Gastroesophageal sphincter (tissue), 4 donors: ENCODE measurements at regions not wholly inside any gene's neighbourhood (a gene's known extent, or its start where the extent isn't known, plus 50 kb on each side); places are given as distances from the start of the nearest gene placed in this dataset.

Source experiments
- ATAC-seq: fragments of 150-250 bp; one replicate; pipeline ENCODE4 v1.9.1; 2016; ENCODE audit warnings: mild to moderate bottlenecking, moderate library complexity
- H3K27ac ChIP-seq, 4 donors: fragments of 200-600 bp; sonication (generic) in 3 of 4; 1 replicate in 3 of 4; 2 replicates in 1 of 4; pipeline ENCODE4 v1.5.1; 2016 to 2019
- H3K27me3 ChIP-seq: fragments of 200-600 bp; sonication (generic); one replicate; pipeline ENCODE4 v1.5.1; 2019
- H3K36me3 ChIP-seq, 2 donors: fragments of 200-600 bp; sonication (generic); one replicate each; pipeline ENCODE4 v1.5.1; 2019; ENCODE audit warnings: control low read depth in 1 of 2
- H3K4me1 ChIP-seq, 3 donors: fragments of 200-600 bp; sonication (generic); 1 replicate in 2 of 3; 2 replicates in 1 of 3; pipeline ENCODE4 v1.5.1; 2016 to 2019; ENCODE audit warnings: control low read depth in 2 of 3
- H3K4me3 ChIP-seq, 2 donors: fragments of 200-600 bp; sonication (generic); one replicate each; pipeline ENCODE4 v1.5.1; 2019; ENCODE audit warnings: mild to moderate bottlenecking in 1 of 2, moderate library complexity in 1 of 2
- H3K9me3 ChIP-seq, 3 donors: fragments of 200-600 bp; sonication (generic); one replicate each; pipeline ENCODE4 v1.5.1; 2017 to 2019; ENCODE audit warnings: control low read depth in 2 of 3
- CTCF ChIP-seq, 4 experiments: fragments of 200-600 bp in 2 of 4; fragments of 450-650 bp in 2 of 4; sonication (generic) in 1 of 4; IDR thresholded peaks; one replicate each; pipeline ENCODE4 v1.5.1; 2017 to 2019; ENCODE audit warnings: antibody characterized with exemption in 4 of 4, mild to moderate bottlenecking in 2 of 4, moderate library complexity in 2 of 4
- EP300 ChIP-seq: sonication (generic); formaldehyde crosslinking; IDR thresholded peaks from one replicate; pipeline ENCODE4 v1.6.1; 2017; ENCODE audit warnings: antibody characterized with exemption, mild to moderate bottlenecking
- POLR2A ChIP-seq, 2 donors: fragments of 450-650 bp; IDR thresholded peaks; one replicate each; pipeline ENCODE4 v1.6.1; 2017; ENCODE audit warnings: antibody characterized with exemption in 2 of 2, mild to moderate bottlenecking in 2 of 2, moderate library complexity in 1 of 2
- POLR2AphosphoS5 ChIP-seq: sonication (generic); formaldehyde crosslinking; IDR thresholded peaks from one replicate; pipeline ENCODE4 v1.6.1; 2017; ENCODE audit warnings: antibody characterized with exemption
- WGBS, 2 donors: methylation state at CpG; one replicate each; pipeline ENCODE4 v1.1.5; 2018; ENCODE audit warnings: low coverage in 1 of 2; 5-methylcytosine and 5-hydroxymethylcytosine counted together

DNA sequence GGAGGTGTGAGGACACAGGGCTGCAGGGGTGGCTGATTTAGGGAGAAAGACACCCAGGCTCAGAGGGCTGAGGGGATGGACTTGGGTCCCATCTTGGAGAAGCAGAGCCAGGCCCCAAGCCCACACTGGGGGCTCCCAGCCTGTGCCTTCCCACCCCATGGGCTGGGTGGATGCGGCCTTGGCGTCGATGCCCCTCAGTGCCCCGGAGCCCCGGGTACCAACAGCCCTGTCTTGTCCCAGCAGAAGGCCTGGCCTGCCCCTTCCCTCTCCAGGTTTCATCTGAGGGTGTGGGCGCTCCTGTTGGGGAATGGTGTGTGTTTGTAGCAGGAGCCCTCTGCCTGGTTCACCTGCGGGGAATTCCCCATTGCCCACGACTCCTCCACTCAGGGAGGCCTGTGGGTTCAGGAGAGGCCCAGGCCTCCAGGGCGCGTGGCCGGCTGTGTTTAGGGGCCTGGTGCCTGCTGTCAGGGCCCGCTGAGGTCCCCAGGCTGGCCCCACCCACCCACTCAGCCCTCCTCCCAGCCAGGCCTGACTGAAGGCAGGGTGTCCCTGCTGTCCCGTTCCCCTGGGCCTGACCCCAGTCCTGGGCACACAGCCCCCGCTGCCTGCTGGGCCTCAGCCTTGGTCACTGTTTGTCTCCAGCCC lies 51.1 kb upstream of the BEGAIN start:
- no peak for ATAC-seq
- no peak overlapping the region for H3K4me3 ChIP-seq
- H3K27me3 ChIP-seq: peaks cover 13% of the 10 kb centered on the region
- H3K9me3 ChIP-seq: no peaks in the 10 kb centered on the region
- no peaks in the 10 kb centered on the region for H3K36me3 ChIP-seq
- TF ChIP-seq EP300 (no peak), POLR2AphosphoS5 (no peak), CTCF (IDR thresholded peaks at IDR 0.05) (no peak), POLR2A (IDR thresholded peaks at IDR 0.05) (no peak)
- H3K27ac ChIP-seq: no peak overlapping the region
- no peaks in the 10 kb centered on the region for H3K4me1 ChIP-seq
- WGBS, 2 donors: 100% methylated on average over 2 of the region's 14 CpGs; no CpG with 5 or more reads in 1 of the 2 donors

DNA sequence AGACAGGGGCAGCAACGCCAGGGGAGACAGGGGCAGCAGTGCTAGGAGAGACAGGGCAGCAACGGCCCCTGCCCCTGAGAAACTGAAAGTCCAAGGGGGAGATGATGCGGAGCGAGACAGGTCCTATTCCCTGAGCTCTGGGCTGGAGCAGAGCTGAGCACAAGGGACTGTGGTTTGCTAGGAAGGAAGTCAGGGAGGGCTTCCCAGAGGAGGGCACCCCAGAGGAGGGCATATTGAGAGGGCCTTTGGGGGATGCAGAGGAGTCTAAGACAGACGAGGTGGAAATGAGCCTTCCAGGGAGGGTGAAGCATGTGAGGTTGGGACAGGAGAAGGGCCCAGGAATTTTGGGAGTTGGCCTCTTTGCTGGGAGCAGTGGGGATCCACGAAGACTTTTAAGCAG lies 52.1 kb upstream of the BEGAIN start:
- H3K4me3 ChIP-seq: no peak overlapping the region
- H3K9me3 ChIP-seq: no peaks in the 10 kb centered on the region
- H3K27ac ChIP-seq: no peak overlapping the region
- no peaks in the 10 kb centered on the region for H3K4me1 ChIP-seq
- peaks cover 3% of the 10 kb centered on the region for H3K27me3 ChIP-seq
- ATAC-seq: no peak
- WGBS, 2 donors: 81 to 83% methylated on average over 3 to 5 of the region's 6 CpGs
- no peaks in the 10 kb centered on the region for H3K36me3 ChIP-seq
- TF ChIP-seq POLR2AphosphoS5 (no peak), POLR2A (IDR thresholded peaks at IDR 0.05) (no peak), CTCF (IDR thresholded peaks at IDR 0.05) (no peak), EP300 (no peak)

DNA sequence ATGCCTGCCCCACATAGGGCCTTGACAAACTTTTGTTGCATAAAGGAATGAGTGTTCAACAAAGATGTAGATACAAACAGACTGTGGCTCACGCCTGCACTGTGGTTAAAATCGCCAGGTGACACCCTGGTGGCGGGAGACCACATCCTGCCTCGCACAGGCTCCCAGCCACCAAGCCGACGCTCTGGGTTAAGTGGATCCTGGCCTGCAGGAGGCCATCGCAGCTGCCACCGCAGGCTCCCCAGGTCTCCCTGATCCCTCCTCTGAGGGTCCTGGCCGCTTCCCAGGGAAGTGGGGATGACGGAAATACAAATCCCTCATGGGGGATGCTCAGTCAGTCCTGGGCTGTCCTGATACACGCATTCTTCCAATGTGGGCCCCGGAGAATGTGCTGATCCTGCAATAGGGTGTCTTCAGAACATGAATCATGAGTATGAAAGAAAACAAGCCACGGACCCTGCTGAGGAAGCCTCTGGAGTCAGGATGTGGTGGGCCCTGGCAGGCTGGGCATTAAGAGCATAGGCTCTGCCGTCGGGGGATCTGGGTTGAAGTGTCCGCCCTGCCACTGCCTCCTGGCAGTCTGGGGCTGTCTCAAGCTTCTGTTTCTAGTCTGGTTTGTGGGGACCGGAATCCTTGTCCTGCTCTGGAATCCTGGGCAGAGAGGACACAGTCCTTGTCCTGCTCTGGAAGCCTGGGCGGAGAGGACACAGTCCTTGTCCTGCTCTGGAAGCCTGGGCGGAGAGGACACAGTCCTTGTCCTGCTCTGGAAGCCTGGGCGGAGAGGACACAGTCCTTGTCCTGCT lies 53.5 kb upstream of the BEGAIN start:
- no peak for ATAC-seq

DNA sequence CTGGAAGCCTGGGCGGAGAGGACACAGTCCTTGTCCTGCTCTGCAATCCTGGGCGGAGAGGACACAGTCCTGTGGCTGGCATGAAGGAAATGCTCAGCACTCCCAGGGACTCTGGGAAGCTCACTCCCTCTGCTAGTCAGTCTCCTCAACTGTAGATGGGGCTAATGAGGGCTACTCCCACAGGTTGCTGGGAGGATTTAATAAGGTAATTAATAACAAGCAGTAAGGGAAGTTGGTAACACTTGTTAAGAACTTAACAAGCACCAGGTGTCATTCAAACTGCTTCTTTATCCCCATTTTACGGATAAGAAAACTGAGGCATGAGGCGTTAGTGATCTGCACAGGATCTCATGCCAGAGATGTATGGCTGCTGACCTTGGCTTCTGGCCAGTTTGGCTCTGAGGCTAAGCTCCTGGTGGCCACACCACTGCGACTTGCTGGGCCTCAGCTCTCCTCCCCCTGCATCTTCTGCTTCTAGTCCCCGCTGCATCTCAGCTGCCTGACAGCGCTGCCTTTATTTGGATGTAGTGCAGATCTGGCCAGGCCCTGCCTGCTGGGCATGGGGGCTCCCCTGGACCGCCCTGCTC lies 54.1 kb upstream of the BEGAIN start:
- Histone ChIP-seq H3K36me3 (no peaks in the 10 kb centered on the region), H3K27me3 (no peaks in the 10 kb centered on the region), H3K27ac (no peak overlapping the region), H3K9me3 (no peaks in the 10 kb centered on the region), H3K4me1 (peaks cover 0 to 5% (median 4%) of the 10 kb centered on the region in 3 donors), H3K4me3 (no peak overlapping the region)
- ATAC-seq: no peak
- WGBS, 2 donors: 70 to 83% methylated on average over 1 to 4 of the region's 8 CpGs
- no peak for TF ChIP-seq POLR2AphosphoS5
- TF ChIP-seq EP300: no peak
- TF ChIP-seq CTCF (IDR thresholded peaks at IDR 0.05): no peak
- no peak for TF ChIP-seq POLR2A (IDR thresholded peaks at IDR 0.05)

More for the DNA sequence above, 53.5 kb upstream of the BEGAIN start:
- Histone ChIP-seq H3K9me3 (no peaks in the 10 kb centered on the region), H3K36me3 (no peaks in the 10 kb centered on the region), H3K4me1 (peaks cover 0 to 5% (median 4%) of the 10 kb centered on the region in 3 donors), H3K27ac (no peak overlapping the region), H3K4me3 (no peak overlapping the region), H3K27me3 (no peaks in the 10 kb centered on the region)
- WGBS, 2 donors: 93 to 100% methylated on average over 1 to 3 of the region's 20 CpGs
- TF ChIP-seq POLR2AphosphoS5 (no peak), EP300 (no peak), CTCF (IDR thresholded peaks at IDR 0.05) (no peak), POLR2A (IDR thresholded peaks at IDR 0.05) (no peak)
